ENCODE measurements at regions not wholly inside any gene's neighbourhood (a gene's known extent, or its start where the extent isn't known, plus 50 kb on each side); places are given as distances from the start of the nearest gene placed in this dataset.

- Histone ChIP-seq H3K9me3 (ENCODE audit: control insufficient read depth, insufficient read depth, low read length) (no peaks in the 10 kb centered on the region), H3K4me3 (ENCODE audit: low read length) (no peak overlapping the region), H3K4me1 (ENCODE audit: control insufficient read depth, insufficient read depth, low read length) (no peaks in the 10 kb centered on the region), H3K27ac (ENCODE audit: low read length) (no peak overlapping the region), H3K36me3 (ENCODE audit: control insufficient read depth, insufficient read depth, low read length) (no peaks in the 10 kb centered on the region), H3K27me3 (ENCODE audit: control insufficient read depth, insufficient read depth, low read length) (no peaks in the 10 kb centered on the region)
- Mint-ChIP-seq H3K27ac (no peak overlapping the region), H3K27me3 (ENCODE audit: low read depth in 2 of 2) (no peaks in the 10 kb centered on the region), H3K4me3 (no peak overlapping the region), H3K36me3 (no peaks in the 10 kb centered on the region), H3K9me3 (peaks cover 4 to 9% of the 10 kb centered on the region in 2 donors), H3K4me1 (no peaks in the 10 kb centered on the region)
- intact Hi-C loops (cut with micrococcal nuclease), result no loop called here
- no peak for ATAC-seq
- 100% methylated on average over 2 of the region's 4 CpGs for WGBS (ENCODE audit: insufficient coverage)
- no peak for TF ChIP-seq CTCF (IDR thresholded peaks at IDR 0.05)
- no peak for DNase-seq
Observed at GRCh38 chr2:66834859-66835258, 399.9 kb downstream of the MEIS1 start.

- peaks cover 4 to 7% of the 10 kb centered on the region in 2 donors for H3K9me3 Mint-ChIP-seq
- intact Hi-C loops (cut with micrococcal nuclease), result no loop called here
- no peaks in the 10 kb centered on the region for H3K36me3 Mint-ChIP-seq
- no peaks in the 10 kb centered on the region for H3K4me1 Mint-ChIP-seq
- Histone ChIP-seq H3K9me3 (ENCODE audit: control insufficient read depth, insufficient read depth, low read length) (no peaks in the 10 kb centered on the region), H3K4me3 (ENCODE audit: low read length) (no peak overlapping the region), H3K27ac (ENCODE audit: low read length) (no peak overlapping the region), H3K4me1 (ENCODE audit: control insufficient read depth, insufficient read depth, low read length) (no peaks in the 10 kb centered on the region), H3K27me3 (ENCODE audit: control insufficient read depth, insufficient read depth, low read length) (no peaks in the 10 kb centered on the region), H3K36me3 (ENCODE audit: control insufficient read depth, insufficient read depth, low read length) (no peaks in the 10 kb centered on the region)
- H3K27ac Mint-ChIP-seq, result no peak overlapping the region
- no peak for TF ChIP-seq CTCF (IDR thresholded peaks at IDR 0.05)
- no peak overlapping the region for H3K4me3 Mint-ChIP-seq
- DNase-seq (no peak), ATAC-seq (no peak)
- WGBS (ENCODE audit: insufficient coverage), result 86% methylated on average over 1 of the region's 1 CpG
- no peaks in the 10 kb centered on the region for H3K27me3 Mint-ChIP-seq (ENCODE audit: low read depth in 2 of 2)
Observed at GRCh38 chr2:66836851-66837250, 401.9 kb downstream of the MEIS1 start.

- no peak for DNase-seq
Observed at GRCh38 chr2:66839551-66840320, 404.8 kb downstream of the MEIS1 start.

More at GRCh38 chr2:66839551-66840320, 404.8 kb downstream of the MEIS1 start:
- Mint-ChIP-seq H3K27me3 (ENCODE audit: low read depth in 2 of 2) (no peaks in the 10 kb centered on the region), H3K36me3 (no peaks in the 10 kb centered on the region), H3K9me3 (peaks cover 4% of the 10 kb centered on the region in 2 donors), H3K4me1 (no peaks in the 10 kb centered on the region), H3K27ac (no peak overlapping the region), H3K4me3 (no peak overlapping the region)
- intact Hi-C loops (cut with micrococcal nuclease), result no loop called here
- no peak for ATAC-seq
- TF ChIP-seq CTCF (IDR thresholded peaks at IDR 0.05), result no peak
- no peaks in the 10 kb centered on the region for H3K4me1 ChIP-seq (ENCODE audit: control insufficient read depth, insufficient read depth, low read length)
- no peak overlapping the region for H3K4me3 ChIP-seq (ENCODE audit: low read length)
- H3K27me3 ChIP-seq (ENCODE audit: control insufficient read depth, insufficient read depth, low read length), result no peaks in the 10 kb centered on the region
- no peak overlapping the region for H3K27ac ChIP-seq (ENCODE audit: low read length)
- 94% methylated on average over 2 of the region's 4 CpGs for WGBS (ENCODE audit: insufficient coverage)
- H3K9me3 ChIP-seq (ENCODE audit: control insufficient read depth, insufficient read depth, low read length), result no peaks in the 10 kb centered on the region
- no peaks in the 10 kb centered on the region for H3K36me3 ChIP-seq (ENCODE audit: control insufficient read depth, insufficient read depth, low read length)

Measured in natural killer cell (primary cell).